Activated CD4-positive, alpha-beta memory T cell treated with anti-CD3 and anti-CD28 coated beads for 36 hours (primary cell): ENCODE measurements at regions not wholly inside any gene's neighbourhood (a gene's known extent, or its start where the extent isn't known, plus 50 kb on each side); places are given as distances from the start of the nearest gene placed in this dataset.
"Not testable (repeated sequence)": the region's sequence is repeated elsewhere in the genome, so short reads cannot be mapped to it uniquely, and the experiment has no call there.

Experiments
- CTCF ChIA-PET: fragments of 350-600 bp; sonication (Branson Sonifier 250); formaldehyde crosslinking; loops from one replicate; lab custom pipeline; 2021; ENCODE audit warnings: antibody characterized with exemption, inconsistent platforms; lab: Charles Lee
- POLR2A ChIA-PET: fragments of 350-600 bp; sonication (Branson Sonifier 250); formaldehyde crosslinking; loops from one replicate; lab custom pipeline; 2021; ENCODE audit warnings: antibody characterized with exemption; lab: Charles Lee
- DNase-seq: peaks from one replicate; pipeline ENCODE4 v3.0.0-alpha.2; 2020
- H3K27ac Mint-ChIP-seq: one replicate; pipeline ENCODE4 v1.8.0; 2021; ENCODE audit warnings: mixed read lengths
- H3K27me3 Mint-ChIP-seq: one replicate; pipeline ENCODE4 v1.8.0; 2021; ENCODE audit warnings: mixed read lengths
- H3K36me3 Mint-ChIP-seq: one replicate; pipeline ENCODE4 v1.8.0; 2021; ENCODE audit warnings: mixed read lengths
- H3K4me1 Mint-ChIP-seq: one replicate; pipeline ENCODE4 v1.8.0; 2021; ENCODE audit warnings: low read depth, mixed read lengths
- H3K4me3 Mint-ChIP-seq: one replicate; pipeline ENCODE4 v1.8.0; 2021; ENCODE audit warnings: mild to moderate bottlenecking, mixed read lengths
- H3K9me3 Mint-ChIP-seq: one replicate; pipeline ENCODE4 v1.8.0; 2021; ENCODE audit warnings: mixed read lengths
- intact Hi-C: fragments of 100-400 bp; cut with micrococcal nuclease; formaldehyde crosslinking; loops from one replicate; pipeline ENCODE4 v1.15.1; 2023

GRCh38 chr9:62899666-62900065, 1709.8 kb downstream of the SPATA31A7 start:
- CTCF ChIA-PET, H3K4me1 Mint-ChIP-seq, H3K27ac Mint-ChIP-seq, H3K27me3 Mint-ChIP-seq, intact Hi-C loops, H3K36me3 Mint-ChIP-seq, DNase-seq, POLR2A ChIA-PET, H3K9me3 Mint-ChIP-seq, H3K4me3 Mint-ChIP-seq: not testable (repeated sequence)

- H3K27me3 Mint-ChIP-seq, intact Hi-C loops, CTCF ChIA-PET, H3K27ac Mint-ChIP-seq, H3K4me1 Mint-ChIP-seq, H3K36me3 Mint-ChIP-seq, POLR2A ChIA-PET, H3K9me3 Mint-ChIP-seq, DNase-seq, H3K4me3 Mint-ChIP-seq: not testable (repeated sequence)
These were observed 1714.2 kb downstream of the SPATA31A7 start for GRCh38 chr9:62904061-62904460.

DNA sequence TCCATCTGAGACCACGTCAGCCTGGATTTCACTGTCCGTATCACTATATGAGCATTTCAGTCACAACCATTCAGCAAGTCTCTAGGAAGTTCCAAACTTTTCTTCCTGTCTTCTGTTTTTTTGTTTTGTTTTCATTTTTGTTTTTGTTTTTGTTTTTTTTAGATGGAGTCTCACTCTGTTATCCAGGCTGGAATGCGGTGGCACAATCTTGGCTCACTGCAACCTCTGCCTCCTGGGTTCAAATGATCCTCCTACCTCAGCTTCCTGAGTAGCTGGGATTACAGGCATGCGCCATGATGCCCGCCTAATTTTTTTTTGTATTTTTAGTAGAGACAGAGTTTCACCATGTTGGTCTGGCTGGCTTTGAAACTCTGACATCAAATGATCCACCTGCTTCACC, 1715.9 kb downstream of the SPATA31A7 start:
- intact Hi-C loops = not testable (repeated sequence)

DNA sequence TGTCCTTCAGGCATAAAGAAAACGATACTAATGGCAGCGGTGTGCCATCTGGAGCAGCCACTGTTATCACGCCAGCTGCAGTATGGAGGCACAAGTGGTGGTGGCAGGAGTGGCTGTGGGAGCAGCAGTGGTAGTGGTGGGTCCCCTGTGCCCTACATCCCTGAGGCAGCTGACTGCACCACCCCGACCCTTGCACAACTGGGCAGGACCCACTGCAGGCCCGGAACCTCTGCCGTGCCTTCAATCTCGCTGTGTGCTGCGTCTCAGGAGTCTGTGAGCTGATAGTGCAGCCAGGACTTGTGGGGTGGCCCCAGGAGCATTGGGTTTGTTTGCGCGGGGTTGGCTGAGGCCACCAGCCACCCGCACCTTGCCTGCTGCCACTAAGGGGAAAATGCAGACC, 1718.0 kb downstream of the SPATA31A7 start:
- intact Hi-C loops, H3K4me1 Mint-ChIP-seq, H3K27ac Mint-ChIP-seq, H3K27me3 Mint-ChIP-seq, POLR2A ChIA-PET, DNase-seq, H3K4me3 Mint-ChIP-seq, CTCF ChIA-PET, H3K9me3 Mint-ChIP-seq, H3K36me3 Mint-ChIP-seq: not testable (repeated sequence)

More for the DNA sequence above, 1715.9 kb downstream of the SPATA31A7 start:
- H3K4me1 Mint-ChIP-seq, H3K9me3 Mint-ChIP-seq, H3K36me3 Mint-ChIP-seq, CTCF ChIA-PET, POLR2A ChIA-PET, DNase-seq, H3K27ac Mint-ChIP-seq, H3K4me3 Mint-ChIP-seq, H3K27me3 Mint-ChIP-seq: not testable (repeated sequence)

GRCh38 chr9:62908271-62908670, 1718.4 kb downstream of the SPATA31A7 start:
- H3K4me1 Mint-ChIP-seq, H3K36me3 Mint-ChIP-seq, H3K4me3 Mint-ChIP-seq, DNase-seq, H3K27me3 Mint-ChIP-seq, CTCF ChIA-PET, H3K9me3 Mint-ChIP-seq, intact Hi-C loops, POLR2A ChIA-PET, H3K27ac Mint-ChIP-seq: not testable (repeated sequence)

GRCh38 chr9:62909447-62909846, 1719.6 kb downstream of the SPATA31A7 start:
- H3K36me3 Mint-ChIP-seq, CTCF ChIA-PET, H3K27me3 Mint-ChIP-seq, H3K9me3 Mint-ChIP-seq, H3K27ac Mint-ChIP-seq, H3K4me1 Mint-ChIP-seq, POLR2A ChIA-PET, H3K4me3 Mint-ChIP-seq, intact Hi-C loops, DNase-seq: not testable (repeated sequence)

GRCh38 chr9:62912278-62912677, 1722.4 kb downstream of the SPATA31A7 start:
- CTCF ChIA-PET, intact Hi-C loops, H3K27ac Mint-ChIP-seq, H3K9me3 Mint-ChIP-seq, DNase-seq, H3K36me3 Mint-ChIP-seq, H3K27me3 Mint-ChIP-seq, H3K4me3 Mint-ChIP-seq, H3K4me1 Mint-ChIP-seq, POLR2A ChIA-PET: not testable (repeated sequence)

- intact Hi-C loops, H3K9me3 Mint-ChIP-seq, H3K36me3 Mint-ChIP-seq, H3K27me3 Mint-ChIP-seq, H3K27ac Mint-ChIP-seq, H3K4me3 Mint-ChIP-seq, DNase-seq, POLR2A ChIA-PET, CTCF ChIA-PET, H3K4me1 Mint-ChIP-seq: not testable (repeated sequence)
These were observed 1725.3 kb downstream of the SPATA31A7 start for GRCh38 chr9:62915168-62915567.

GRCh38 chr9:62915661-62916060, 1725.8 kb downstream of the SPATA31A7 start:
- POLR2A ChIA-PET, H3K4me1 Mint-ChIP-seq, H3K27me3 Mint-ChIP-seq, H3K36me3 Mint-ChIP-seq, H3K4me3 Mint-ChIP-seq, DNase-seq, H3K27ac Mint-ChIP-seq, intact Hi-C loops, CTCF ChIA-PET, H3K9me3 Mint-ChIP-seq: not testable (repeated sequence)

DNA sequence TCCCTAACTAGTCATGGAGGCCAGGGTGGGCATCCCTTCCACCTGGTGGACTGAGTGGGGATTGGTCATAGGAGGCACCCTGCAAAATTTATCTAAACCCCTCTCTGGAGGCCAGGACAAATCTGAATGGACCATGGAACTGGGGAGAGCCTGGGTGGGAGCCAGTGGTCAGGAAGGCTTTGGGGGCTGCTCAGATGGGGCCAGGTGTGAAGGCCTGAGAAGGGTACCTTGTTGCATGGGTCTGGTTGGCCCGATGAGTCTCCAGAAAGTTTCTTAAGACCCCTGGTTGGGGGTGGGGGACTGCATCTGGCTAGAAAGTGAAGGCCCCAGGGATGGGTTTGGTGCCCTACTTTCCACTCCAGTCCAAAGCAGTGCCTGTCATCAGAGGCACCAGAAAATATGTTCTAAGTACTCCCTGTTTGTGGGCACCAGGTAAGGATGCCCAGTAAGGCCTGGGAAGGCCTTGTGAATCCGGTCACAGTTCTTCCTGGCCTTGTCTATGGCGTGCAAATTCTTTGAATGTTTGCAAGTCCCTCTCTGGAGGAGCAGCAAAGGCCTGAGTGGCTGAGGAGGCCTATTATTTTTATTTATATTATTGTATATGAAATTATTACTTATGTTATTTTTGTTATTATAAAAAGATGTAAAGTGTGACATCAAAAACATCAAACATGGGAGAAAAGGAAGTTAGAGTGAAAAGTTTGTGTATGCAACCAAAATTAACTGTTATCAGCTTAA, 1729.0 kb downstream of the SPATA31A7 start:
- POLR2A ChIA-PET, H3K4me1 Mint-ChIP-seq, H3K27ac Mint-ChIP-seq, H3K4me3 Mint-ChIP-seq, H3K36me3 Mint-ChIP-seq, CTCF ChIA-PET, DNase-seq, H3K27me3 Mint-ChIP-seq, H3K9me3 Mint-ChIP-seq, intact Hi-C loops: not testable (repeated sequence)

- POLR2A ChIA-PET, H3K27me3 Mint-ChIP-seq, H3K36me3 Mint-ChIP-seq, H3K9me3 Mint-ChIP-seq, intact Hi-C loops, H3K27ac Mint-ChIP-seq, H3K4me1 Mint-ChIP-seq, DNase-seq, H3K4me3 Mint-ChIP-seq, CTCF ChIA-PET: not testable (repeated sequence)
These were observed 1741.6 kb downstream of the SPATA31A7 start for GRCh38 chr9:62931484-62931883.

DNA sequence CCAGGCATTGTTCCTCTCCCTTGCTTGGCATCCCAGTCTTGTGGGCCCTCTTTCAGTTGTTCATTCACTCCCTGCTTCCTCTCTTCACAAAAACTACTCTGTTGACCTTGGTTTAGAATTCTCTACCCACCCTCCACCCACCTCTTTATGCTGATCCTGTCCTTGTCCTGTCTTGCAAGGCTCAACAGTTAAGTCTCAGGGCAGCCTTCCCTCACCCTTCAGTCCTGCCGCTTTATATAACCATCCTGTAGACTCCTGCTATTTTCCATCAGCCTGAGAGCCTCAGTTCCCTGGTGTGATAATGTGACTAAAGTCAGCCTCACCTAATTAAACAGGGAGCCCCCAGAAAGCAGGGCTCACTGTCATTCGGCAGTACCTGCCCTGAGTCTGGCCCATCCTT, 1763.0 kb downstream of the SPATA31A7 start:
- intact Hi-C loops, POLR2A ChIA-PET, H3K27me3 Mint-ChIP-seq, H3K36me3 Mint-ChIP-seq, H3K27ac Mint-ChIP-seq, CTCF ChIA-PET, DNase-seq, H3K9me3 Mint-ChIP-seq, H3K4me1 Mint-ChIP-seq, H3K4me3 Mint-ChIP-seq: not testable (repeated sequence)
